Activated naive CD8-positive, alpha-beta T cell treated with anti-CD3 and anti-CD28 coated beads, Interleukin-2, amount 50 U/mL, for 16 hours (primary cell): ENCODE measurements at regions not wholly inside any gene's neighbourhood (a gene's known extent, or its start where the extent isn't known, plus 50 kb on each side); places are given as distances from the start of the nearest gene placed in this dataset.
"Not testable (repeated sequence)": the region's sequence is repeated elsewhere in the genome, so short reads cannot be mapped to it uniquely, and the experiment has no call there.

Experiments
- DNase-seq: peaks from one replicate; pipeline ENCODE4 v3.0.0-alpha.2; 2020; ENCODE audit warnings: low read depth, low spot score

- no peak for DNase-seq
Measured at GRCh38 chr7:50251765-50252164, 52.8 kb upstream of the IKZF1 start.

DNA sequence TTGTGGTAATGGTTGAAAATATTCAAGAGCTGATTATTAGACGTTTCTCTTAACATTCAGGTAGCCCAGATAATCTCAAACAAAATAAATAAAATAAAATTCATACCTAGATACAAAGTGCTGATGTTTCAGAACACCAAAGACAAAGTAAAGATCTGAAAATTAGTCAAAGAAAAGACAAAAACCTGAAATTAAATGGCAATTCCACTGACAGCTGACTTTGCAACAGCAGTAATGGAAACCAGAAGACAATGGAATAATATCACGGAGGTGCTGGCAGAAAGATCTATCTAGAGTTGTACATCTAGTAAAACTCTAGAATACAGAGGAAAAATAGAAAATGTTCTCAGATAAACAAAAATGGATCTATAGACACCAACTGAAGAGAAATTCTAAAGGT, 58.0 kb upstream of the IKZF1 start:
- no peak for DNase-seq

DNA sequence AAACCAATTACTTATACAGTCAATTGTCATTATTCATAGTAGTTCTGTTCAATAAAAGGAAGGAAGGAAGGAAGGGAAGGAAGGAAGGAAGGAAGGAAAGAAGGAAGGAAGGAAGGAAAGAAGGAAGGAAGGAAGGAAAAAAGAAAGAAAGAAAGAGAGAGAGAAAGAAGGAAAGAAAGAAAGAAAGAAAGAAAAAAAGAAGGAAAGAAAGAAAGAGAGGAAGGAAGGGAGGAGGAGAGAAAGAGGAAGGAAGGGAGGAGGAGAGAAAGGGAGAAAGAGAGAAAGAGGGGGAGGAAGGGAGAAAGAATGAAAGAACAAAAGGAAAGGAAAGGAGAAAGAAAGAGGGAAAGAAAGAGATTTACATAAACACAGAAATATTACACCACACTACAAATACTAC, 62.4 kb upstream of the IKZF1 start:
- DNase-seq, result not testable (repeated sequence)

- not testable (repeated sequence) for DNase-seq
Measured at GRCh38 chr7:50240699-50241098, 63.8 kb upstream of the IKZF1 start.

DNA sequence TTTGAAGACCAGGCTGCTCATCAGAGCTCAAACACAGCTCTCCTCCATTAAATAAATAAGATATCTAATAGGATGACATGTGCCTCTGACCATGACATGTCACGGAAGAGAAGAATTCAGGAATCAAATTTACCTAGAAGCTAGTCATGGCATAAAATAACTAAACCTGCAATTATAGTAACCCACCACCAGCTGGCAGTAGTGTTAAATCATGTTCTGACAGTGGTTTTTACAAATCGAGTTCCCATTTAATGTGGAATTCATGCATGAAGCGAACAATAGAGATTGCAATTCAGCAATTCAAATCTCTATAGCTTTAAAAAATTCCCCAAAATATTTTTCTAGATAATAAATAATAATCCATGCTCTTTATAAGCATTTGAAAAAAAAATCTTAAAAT, 74.6 kb upstream of the IKZF1 start:
- DNase-seq, result no peak

GRCh38 chr7:50228148-50228547, 76.4 kb upstream of the IKZF1 start:
- no peak for DNase-seq

DNA sequence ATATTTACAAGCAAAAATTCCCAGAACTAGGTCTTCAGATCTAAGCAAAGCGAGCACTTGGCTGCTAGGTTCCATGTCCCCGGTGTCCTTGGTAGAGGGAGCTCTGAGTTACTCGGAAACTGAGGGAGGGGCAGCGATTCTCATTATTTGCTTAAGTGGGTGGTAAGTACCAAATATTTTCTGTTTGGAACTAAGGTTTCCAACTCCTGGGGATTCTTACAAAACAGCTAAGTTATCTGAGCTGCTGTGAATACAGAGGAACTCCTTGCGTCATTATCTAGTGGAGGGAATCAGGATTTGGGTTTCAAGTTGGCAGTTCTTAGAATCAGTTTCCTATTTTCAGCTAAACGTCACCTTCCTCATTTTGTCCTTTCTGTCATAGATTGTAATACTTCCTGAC, 76.8 kb upstream of the IKZF1 start:
- DNase-seq, result no peak

DNA sequence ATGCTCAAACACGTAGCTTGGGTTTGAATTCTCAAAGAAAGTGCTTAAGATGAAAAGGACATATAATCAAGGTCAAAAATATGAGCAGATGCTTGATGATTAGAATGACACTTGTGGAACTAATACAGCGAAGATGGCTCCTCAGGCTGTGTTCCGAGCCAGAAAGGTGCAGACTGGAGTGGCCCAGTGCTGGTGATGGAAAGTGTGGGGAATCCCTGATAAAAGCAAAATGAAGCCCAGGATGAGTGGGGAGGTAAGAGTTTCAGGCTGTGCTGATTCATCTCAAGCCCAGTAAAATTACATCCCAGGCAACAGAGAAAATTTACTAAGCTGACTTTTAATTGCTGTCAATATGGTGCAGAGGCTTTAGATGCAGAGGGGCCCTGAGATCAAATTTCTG, 77.8 kb upstream of the IKZF1 start:
- DNase-seq, result no peak

DNA sequence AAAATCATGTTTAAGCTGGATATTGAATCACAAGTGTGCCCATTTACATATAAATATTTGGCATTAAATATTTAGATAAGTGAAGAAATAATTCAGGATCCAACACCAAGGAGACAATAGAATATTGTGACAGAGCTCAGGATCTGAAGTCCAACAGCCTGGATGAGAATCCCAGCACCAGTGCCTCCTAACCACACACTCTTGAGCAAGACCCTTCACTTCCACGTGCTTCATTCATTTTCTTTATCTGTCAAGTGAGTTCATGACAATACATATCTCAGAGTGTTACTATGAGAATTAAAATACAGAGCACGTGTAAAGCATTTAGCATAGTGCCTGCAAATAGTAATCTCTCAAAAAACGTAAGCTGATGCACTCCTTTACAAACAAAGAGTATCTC, 78.4 kb upstream of the IKZF1 start:
- DNase-seq, result no peak

- DNase-seq, result no peak
Measured at GRCh38 chr7:50221433-50221832, 83.1 kb upstream of the IKZF1 start.

- no peak for DNase-seq
Measured at GRCh38 chr7:50221028-50221427, 83.5 kb upstream of the IKZF1 start.

DNA sequence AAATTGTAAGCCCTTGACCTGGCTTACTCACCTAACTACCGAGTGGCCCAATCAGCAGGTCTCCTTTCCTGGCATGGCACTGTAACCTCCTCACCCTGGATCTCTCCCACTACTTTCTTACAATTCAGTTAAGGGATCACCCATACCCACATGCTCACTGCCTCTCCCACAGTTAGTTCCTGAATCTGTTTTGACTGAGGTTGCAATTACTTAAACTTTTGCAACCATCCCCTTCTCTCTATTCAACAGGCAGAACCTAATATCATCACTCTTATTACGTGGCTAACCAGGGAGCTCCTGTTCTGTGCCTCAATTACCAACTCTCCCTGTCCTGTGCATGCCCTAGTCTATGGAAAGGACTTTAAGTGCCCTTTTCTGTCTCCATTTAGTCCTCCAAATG, 84.2 kb upstream of the IKZF1 start:
- no peak for DNase-seq

DNA sequence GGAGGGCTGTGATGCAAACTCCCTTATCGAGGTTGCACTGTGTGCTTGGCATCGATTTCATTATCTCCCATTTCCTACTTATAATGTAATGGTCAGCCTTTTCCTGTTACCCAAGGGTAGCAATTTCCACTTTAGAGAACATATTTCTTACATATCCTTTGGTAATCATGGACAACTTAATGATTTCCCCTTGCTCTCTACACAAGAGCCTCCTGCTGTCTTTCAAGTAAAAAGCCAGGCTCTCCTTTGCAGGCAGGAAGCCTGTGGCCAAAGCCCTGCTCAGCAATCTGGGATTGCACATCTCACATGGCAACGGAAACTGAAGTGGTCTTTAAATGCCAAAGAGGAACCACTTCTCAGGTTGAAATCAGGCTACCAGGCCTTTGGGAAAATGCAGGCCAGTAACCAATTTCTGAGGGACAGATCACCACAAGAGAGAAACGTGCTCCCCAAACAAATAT, 86.7 kb upstream of the IKZF1 start:
- DNase-seq, result no peak

DNA sequence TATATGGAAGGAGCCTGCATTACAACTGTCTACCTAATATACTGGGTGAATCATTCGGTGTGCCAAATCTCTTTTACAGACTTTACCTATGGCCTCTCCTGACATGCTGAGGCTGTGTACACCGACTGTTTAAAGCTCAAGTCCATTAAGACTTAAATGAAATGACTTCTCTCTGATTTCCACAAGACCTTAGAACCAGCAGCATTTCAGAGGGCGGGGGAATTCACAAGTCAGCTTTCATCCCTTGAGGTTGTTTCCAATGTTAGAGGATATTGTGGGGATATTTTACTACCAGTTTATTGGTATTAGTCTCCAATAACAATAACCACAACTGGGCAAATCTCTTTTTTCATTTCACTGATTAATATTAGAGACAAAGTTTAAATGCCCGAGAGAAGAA, 87.1 kb upstream of the IKZF1 start:
- DNase-seq, result no peak

- DNase-seq, result no peak
Measured at GRCh38 chr7:50216626-50217025, 87.9 kb upstream of the IKZF1 start.

- no peak for DNase-seq
Measured at GRCh38 chr7:50214771-50215170, 89.7 kb upstream of the IKZF1 start.

GRCh38 chr7:50214126-50214670, 90.3 kb upstream of the IKZF1 start:
- DNase-seq, result no peak

GRCh38 chr7:50213622-50214017, 90.9 kb upstream of the IKZF1 start:
- no peak for DNase-seq

DNA sequence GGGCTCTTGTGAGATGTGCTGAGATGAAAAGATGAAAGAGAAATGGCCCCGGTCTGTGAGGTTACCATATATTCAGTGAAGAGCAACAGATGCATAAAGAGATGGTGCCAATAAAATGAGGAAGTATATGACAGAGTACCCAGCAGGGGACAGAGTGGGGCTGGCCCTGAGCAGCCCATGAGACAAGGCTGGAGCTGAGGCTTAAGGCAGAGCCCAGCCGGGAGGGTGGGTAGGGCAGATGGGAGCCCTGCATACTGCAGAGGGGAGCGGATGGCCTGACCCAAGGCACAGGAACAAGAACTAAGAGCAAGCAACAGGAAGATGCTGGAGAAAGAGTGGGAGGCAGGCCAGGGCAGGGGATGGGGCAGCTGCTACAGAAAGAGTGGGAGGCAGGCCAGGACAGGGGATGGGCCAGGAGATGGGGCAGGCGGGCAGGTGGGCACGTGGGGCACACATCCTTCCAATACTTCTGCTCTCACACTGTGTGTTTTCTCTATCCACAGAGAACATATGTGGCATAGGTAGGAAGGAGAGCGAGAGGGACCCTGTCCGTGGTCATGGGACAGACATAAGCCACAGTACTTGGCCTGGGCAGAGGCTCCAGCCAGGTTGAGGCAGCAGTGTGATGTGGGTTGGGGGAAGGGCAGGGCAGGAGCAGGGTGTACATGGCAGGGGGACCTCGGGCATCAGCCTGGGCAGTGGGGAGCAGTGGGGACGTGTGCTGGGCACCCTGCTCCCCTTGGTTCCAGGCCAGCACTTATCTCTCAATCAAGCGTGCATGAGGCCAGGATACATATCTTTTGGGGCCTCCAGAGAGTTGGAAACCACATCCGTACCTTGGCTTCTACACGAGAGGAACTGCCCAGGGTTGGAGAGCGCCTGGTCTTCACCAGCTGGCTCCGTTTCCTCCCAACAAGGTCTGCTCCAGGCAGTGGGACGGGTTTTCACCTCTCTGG, 91.6 kb upstream of the IKZF1 start:
- no peak for DNase-seq

GRCh38 chr7:50212016-50212325, 92.5 kb upstream of the IKZF1 start:
- no peak for DNase-seq

DNA sequence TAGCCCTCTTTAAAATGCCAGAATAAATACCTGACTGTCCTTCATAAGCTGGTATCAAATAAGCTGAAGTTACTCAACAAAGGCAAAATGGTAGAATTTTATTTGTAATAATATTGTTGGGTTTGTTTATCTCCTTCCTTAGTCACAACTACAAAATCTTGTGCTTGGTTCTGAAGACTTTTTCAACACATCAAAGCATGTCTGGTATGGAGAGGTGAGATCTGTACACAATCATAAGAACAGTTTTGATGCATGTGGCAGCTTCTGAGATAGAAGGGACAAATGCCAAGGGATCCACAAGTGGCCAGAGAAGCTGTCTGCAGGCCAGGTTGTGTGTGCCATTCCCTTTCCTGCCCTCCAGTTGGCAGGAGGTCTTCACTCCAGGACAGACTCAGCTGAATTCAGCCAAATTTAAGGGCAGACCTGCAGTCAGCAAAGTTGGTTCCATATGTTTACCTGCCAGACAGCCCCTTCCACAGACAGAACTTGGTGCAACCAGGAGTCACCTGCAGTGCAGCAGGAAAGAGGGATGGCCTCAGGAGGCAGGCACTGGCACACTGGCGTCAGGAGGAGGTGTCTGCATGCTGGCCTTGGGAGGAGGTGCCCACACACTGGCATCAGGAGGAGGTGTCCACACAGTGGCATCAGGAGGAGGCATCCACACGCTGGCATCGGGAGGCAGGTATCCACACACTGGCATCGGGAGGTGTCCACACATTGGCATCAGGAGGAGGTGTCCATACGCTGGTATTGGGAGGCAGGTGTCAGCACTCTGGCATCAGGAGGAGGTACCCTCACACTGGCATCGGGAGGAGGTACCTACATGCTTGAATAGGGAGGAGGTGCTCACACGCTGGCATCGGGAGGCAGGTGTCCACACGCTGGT, 93.1 kb upstream of the IKZF1 start:
- no peak for DNase-seq

DNA sequence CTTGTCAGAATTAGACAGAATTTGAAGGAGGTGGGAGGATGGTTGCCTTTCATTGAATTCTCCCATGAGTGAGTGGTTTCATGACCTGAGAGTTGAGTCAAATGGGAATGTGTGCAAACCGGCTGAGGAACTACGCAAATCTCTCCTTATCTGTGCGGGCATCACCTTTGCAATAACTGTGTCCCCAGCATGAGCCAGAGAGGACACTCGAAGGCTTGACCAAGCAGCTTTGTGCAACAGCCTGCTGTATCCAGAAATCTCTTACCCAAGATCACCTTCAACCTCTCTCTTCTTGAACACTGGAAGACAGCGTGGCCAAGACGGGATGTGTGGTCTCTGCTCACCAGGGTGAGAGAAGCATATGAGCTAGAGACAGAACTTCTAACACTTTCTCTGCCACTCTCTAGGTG, 93.8 kb upstream of the IKZF1 start:
- no peak for DNase-seq
